GM19328 (cell line): ENCODE measurements at regions not wholly inside any gene's neighbourhood (a gene's known extent, or its start where the extent isn't known, plus 50 kb on each side); places are given as distances from the start of the nearest gene placed in this dataset.

Source experiments
- ATAC-seq: cut with Tn5 transposase; IDR thresholded peaks from one replicate; pipeline ENCODE4 v1.9.1; 2021; ENCODE audit warnings: mild to moderate bottlenecking, moderate library complexity; ENCODE audit not compliant: unreplicated experiment

DNA sequence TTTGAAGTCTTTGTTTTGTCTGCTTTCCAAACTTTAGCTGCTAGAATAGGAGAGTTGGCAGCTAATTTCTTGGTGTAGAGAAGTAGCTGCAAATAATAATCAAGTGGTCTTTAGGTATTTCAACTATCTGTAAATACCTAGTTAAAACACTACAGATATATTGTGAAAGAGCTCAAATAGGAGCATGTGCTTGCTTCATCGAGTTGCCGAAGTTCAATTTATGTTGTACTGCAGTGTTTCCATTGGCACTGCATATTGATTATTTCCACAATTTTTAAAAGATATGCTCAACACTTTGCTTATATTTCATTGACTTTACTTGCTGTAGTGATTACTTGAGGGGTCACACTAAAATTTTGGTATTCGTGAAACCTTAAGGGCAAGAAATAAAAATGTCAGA, 131.6 kb upstream of the BMP4 start:
- ATAC-seq, result no peak

DNA sequence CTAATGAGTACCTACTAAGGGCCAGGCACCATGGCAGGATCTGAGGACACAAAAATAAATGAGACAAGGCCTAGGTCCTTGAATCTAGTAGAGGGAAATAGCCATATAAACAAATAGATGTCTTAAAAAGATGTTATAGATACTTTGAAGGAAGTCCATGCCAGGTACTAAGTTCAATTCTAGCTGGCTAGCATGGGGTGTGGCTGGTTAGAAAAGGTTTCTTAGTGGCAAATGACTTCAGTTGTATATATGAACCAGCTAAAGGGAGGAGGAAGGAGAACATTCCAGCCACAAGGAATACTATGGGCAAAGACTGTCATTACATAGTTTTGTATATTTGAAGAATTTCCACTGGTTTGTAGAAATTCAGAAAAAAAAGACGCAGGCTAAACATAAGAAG, 133.6 kb upstream of the BMP4 start:
- ATAC-seq, result no peak

DNA sequence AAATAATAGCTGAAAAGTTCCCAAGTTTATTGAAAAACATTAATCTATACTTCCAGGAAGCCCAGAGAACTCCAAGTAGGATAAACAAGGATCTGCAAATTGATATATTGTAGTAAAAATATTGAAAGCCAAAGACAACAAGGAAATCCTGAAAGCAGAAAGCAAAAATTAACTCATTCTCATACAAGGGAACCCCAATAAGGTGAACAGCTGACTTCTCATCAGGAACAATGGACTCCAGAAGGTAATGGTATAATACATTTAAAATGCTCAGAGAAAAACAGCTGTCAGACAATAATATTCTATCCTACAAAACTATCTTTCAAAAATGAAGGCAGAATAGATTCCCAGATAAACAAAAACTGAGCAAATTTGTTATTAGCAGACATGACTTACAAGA, 138.1 kb upstream of the BMP4 start:
- ATAC-seq, result no peak

DNA sequence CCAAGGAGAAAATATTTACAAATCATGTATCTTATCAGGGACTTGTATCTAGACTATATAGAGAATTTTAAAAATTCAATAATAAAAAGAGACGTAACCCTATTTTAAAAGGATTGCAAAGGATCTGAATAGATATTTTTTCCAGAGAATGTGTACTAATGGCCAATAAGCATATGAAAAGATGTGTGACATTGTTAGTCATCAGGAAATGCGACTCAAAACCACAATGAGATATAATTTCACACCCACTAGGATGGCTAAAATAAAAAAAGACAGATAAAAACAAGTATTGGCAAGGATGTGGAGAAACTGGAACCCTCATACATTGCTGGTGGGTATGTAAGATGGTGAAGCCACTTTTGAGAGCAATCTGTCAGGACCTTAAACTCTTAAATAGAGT, 141.9 kb upstream of the BMP4 start:
- ATAC-seq, result no peak

DNA sequence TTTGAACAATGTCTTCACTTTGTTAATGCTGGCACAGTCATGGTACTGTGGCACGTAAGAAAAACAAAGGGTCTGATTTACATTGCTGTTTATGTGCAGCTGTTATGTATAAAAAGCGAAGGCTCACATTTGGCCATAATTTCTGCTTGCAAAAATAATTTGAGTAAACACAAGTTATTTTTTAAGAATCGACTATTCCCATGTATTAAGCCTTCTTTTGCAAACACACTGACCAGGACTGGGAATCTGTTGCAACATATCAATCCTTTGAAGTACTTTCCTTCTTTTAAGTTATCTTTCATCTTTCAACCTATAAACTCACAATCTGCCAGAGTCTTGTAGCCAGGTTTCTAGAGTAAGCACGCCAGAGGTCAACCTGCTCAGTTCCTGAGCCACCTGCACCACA, 145.4 kb upstream of the BMP4 start:
- no peak for ATAC-seq

DNA sequence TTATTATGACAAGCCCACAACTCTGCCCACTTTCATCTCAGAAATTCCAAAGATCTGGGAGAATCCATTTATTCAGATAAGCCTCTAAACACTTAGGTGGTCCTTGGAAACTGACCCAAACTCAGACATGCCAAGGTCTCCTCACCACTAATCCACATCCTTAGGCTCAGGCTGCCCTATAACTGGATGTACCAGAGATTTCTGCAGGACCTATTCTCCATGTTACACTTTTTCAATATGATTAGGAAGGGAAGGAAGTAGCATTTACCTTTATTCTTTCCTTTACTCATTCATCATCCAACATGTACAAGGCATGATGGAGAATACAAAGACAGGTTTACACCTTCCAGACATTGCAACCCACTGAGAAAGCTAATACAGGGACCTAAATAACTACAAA, 145.9 kb upstream of the BMP4 start:
- no peak for ATAC-seq

DNA sequence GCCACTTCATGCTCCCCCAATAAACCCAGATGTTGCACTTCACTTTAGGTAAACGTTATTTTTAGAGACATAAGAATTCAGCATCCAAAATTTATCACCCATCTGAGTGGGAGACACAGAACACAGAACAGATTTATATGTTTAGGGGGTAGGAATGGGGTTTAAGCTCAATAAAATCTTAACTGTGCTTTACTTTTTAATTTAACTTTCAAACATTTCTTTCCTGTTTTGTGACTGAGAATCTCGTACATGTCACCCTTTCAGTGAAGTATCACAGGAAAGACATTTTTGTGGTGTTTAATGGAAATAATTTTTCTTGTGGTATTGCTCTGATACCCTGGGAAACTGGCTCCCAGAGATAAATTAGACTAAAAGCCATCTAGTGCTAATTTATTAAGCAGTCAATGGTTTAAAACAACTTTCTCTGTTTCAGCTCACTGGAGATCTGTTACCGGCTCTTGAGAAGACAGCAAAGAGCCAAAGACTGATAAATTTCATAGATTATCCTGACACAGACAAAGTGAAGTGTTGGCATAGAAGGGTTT, 148.0 kb upstream of the BMP4 start:
- ATAC-seq, result no peak

DNA sequence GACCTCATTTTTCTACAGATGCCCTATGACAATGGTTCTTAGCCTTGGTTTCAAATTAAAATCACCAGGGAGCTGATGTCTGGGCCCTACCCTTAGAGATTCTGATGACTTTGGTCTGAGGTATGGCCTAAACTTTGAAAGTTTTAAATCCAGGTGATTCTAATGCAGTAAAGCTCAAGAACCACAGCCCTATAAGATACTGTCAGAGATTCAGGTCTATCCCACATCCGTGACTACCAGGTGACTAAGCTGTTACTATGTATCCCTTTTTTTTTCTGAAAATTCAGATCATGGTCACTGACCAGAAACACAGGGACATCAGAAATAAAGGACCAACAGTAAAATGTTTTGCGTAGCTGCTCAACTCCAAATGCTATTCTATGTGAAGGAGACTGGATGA, 148.8 kb upstream of the BMP4 start:
- no peak for ATAC-seq

DNA sequence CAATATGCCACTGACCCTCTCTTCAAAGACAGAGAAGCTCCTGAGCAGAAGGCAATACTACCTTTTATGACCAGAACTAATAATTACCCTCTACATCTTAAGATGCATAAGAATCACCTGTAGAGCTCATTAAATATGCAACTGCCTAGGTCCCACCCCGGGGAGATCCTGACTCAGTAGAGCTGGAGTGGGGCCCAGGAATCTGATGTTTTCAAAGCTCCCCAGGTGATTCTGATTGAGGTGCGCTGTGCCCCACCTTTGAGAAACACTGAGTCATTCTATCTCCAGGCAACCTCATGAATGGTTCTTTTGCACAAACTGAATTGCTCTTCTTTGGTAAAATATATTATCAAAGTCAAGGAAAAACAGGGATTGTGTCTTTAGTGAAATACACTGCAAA, 149.3 kb upstream of the BMP4 start:
- ATAC-seq, result no peak

DNA sequence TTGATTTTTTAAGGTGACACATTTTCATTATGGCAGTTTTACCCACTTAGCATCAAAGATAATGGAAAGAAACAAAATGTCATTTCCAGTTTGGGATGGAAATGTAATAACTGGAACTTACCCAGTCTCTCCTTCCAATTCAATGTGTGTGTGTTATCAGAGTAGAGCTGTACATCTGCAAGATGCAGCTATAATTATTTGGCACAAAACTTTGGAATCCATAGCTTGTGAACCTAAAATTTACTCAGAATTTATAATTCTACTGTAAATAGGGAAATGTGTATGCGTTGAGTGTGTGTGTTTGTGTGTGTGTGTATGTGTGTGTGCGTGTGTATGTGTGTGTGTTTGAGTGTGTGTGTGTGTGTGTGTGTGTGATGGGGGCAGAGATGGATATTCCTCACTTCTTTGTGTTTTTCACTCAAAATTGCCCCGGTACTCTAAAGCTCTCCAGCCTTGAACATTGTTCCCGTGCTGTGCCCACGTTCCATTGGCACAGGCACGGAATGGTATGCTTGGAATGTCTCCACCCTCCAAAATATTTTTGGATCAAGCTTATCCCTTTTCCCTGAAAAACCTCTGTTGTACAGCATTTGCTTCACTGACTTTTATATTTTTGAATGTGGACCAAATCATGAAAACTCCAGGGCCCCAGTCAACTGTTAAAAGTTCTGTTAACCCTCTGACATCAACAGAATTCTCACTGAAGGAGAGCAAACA, 150.2 kb upstream of the BMP4 start:
- no peak for ATAC-seq

DNA sequence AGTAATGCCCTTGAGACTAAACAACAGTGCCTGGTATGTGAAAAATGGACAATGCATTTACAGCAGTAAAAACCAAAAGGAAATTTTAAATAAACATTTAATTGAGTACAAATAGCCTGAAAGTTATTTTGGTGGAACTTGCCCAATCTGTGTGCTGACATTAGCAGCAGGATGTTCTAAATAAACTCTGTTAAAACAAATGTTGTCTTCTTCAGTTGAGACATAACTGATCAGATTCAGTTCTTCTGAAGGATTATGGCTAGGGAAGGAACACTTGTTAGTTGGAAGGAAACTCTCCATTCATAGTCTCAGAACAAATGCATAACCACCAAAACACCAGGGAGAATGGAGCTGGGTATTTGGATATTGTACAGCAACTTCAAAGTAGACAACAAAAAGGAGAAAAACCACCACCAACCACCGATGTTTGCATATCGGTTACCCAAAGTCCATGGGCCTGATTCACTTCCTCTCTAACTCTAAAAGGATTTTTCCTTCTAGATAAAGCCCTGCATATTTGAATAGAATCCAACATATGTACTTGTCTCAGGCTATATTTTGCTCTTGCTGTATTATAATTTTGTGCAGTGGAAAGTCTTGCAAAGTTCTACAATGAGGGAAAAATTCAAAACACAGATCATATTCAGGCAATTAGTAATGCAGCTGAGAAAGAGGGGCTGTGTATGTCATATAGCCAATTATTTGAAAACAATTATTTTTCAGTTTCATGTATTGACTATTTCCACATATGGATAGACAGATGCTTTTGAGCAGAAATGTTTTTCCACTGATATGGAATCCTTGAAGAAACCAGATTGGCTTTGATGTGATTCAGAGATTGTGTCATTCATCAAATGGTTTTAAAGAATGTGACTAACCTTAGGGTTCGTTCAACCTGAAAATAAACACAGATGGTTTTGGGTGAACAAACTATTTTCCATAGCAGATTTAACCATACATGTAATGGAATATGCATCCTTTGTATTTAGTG, 152.2 kb upstream of the BMP4 start:
- no peak for ATAC-seq

DNA sequence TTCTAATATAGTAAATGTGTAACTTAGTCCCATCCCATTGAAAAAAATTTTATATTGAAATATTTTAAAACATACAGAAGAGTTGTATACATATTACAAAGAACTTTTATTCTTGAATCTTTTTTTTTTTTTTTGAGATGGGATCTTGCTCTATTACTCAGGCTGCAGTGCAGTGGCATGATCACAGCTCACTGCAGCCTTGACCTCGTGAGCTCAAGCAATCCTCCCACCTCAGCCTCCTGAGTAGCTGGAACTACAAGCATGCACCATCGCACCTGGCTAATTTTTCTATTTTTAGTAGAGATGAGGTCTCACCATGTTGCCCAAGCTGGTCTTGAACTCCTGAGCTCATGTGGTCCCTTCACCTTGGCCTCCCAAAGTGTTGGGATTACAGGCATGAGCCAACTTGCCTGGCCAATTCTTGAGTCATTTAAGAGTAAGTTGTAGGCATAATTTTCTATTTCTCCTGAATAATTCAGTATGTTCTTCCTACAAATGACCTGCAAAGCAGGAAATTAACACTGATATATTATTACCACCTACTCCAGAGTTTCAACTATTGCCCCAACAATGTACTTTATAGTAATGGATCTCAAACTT, 153.0 kb upstream of the BMP4 start:
- no peak for ATAC-seq

DNA sequence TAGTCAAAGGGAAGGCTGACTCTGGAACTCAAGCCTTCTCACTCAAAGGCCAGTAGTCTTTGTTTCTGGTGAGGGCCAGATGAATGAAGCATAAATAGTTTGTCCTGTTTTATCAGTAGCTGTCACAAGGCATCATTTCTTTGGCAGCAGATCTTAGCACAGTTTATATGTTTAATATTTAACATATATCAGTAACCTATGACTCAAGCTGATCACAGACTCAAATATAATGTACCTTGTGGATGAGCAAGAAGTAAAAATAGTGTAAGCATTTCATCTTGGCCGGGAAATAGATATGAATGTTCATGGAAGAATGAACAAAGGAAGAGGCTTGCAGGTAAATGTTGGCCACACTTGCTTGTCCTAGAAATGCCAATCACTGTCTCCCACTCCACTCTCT, 158.3 kb upstream of the BMP4 start:
- no peak for ATAC-seq

DNA sequence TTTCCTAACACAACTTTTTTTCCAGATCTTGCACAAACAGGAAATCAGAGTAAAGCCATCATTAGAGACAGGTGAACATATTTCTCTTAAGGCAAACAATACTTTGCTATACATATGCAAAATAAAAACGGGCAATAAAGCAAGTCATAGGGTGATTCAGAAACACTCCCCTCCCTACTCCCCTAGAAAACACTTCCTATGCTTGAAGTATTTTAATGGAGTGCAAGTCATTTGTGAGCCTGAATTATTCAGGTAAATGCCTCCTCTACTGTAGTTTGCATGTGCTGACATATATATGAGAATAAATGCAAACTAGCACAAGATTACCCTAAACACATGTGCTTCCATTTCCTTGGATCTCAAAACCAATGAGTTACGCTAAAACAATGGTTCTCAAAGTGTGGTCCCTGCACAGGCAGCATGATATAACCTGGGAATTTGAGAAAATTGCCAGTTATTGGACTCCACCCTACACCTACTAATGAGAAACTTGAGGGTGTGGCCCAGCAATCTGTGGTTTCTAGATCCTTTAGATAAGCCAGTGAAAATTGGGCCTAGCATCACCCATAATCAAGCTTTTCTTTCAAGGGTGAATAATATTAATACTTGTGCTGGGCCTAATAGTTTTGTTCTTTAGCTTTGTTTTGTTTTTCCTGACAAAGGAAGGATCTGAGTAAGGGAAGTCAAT, 159.7 kb upstream of the BMP4 start:
- no peak for ATAC-seq

DNA sequence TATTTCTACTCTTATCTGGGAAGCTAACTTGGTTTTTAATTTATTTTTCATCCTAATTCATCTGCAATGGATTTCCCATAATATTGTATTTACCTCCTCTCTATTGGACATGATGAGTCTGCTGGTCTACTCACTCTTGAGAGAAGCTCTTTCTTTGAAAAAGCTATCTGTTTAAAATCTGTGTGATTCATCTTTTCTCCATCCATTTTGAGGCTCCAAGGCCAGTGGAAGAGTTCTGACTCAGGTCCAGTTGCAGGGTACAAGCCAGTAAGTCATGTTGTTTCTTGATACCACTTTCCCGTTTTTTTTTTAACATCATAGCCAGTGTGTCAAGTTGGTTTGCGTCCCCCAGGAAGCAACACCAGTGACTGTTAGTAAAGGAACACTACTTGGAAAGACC, 160.3 kb upstream of the BMP4 start:
- ATAC-seq, result no peak

DNA sequence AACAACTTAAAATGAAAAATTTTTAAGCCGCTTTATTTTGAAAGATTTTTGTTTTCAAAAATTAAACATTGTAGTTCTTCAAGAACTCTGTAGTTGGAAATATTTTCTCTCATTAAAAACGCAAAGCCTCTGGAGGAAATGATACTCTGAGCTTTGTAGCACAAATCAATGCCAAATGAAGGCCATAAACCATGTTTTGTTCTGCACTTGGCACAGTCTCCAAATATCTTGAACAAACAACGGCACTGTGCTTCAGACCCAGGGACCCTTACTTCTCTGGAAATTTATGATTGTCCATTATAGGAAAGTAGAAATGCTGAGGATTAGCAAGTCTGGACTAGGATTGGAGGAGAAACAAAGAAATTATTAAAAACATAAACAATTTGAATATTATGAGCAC, 160.8 kb upstream of the BMP4 start:
- ATAC-seq, result no peak

DNA sequence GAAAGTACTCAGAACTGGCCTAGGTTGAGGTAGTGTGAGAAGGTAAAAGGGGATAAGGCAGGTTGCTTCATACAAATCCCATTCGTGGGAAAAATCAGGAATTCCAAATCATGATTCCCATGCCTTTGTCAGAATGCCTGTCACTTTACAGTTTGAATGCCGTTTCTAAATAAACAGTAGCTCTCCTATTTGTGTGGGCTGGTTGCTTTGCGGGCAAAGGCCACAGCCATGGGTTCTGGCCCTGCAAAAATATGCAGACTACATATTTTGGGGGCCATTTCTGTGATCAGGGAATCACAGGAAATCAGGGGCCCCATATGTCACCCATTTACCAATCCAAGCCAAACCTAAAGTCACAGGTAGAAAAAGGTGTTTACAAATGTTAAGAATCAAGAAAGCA, 161.3 kb upstream of the BMP4 start:
- ATAC-seq, result no peak

DNA sequence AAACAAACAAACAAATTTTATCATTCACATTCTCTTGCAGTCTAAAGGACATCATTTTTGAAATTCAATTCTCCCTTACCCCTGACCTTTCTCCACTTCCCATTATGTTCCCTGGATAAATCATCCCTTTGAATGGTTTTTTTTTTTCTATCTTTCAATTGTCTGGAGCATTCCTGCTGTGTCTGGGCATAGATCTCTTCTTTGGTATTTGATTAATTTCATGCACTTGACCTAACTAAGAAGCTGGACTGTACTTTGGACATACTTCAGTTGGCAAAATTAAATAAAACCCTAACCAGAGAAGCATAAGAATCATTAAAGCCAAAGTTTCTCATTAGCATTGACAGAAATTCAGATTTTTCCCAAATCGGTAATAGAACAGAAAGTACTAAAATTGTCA, 163.6 kb upstream of the BMP4 start:
- no peak for ATAC-seq

DNA sequence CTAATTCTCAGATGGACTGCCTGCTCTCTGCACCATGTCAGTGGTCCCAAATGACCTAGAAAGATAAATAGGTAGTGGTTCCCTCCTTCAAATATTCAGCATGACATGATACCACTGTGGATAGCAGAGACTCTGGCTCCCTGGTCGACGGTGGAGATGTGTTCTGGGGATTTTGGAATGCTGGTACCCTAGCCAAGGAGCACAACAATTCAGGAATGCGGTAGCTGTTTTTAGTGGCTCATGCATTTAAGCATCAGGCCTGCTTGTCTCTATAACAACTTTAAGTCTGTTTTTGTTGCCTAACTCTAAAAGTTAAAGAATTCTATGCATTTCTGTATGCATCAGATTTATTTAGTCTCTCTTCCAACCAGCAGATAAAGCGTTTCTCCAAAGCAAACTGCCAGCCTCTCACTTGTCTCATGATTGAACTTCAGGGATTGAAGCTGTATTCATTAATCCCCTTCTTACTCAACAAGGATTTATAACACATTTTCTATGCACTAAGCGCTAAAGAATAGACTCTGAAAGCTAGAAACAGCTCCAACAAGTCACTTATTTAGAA, 164.9 kb upstream of the BMP4 start:
- ATAC-seq, result no peak

DNA sequence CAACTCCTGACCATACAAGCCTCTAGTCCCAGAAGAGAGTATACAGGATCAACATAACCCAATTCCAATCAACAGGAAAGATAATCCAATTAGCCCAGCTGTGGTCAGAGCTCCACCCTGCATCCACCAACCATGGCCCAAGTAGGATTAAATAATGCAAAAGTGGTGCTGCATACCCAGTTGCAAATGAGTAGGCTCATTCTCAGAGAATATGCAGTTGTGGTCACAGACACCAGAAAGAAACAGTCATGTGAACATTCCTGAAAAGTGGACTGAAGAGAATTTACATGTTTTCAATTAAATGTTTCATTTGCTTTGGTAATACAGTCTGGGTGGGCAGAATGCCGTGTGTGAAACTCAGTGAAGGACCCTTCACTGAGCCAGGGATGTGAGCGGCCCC, 167.2 kb upstream of the BMP4 start:
- ATAC-seq, result no peak

DNA sequence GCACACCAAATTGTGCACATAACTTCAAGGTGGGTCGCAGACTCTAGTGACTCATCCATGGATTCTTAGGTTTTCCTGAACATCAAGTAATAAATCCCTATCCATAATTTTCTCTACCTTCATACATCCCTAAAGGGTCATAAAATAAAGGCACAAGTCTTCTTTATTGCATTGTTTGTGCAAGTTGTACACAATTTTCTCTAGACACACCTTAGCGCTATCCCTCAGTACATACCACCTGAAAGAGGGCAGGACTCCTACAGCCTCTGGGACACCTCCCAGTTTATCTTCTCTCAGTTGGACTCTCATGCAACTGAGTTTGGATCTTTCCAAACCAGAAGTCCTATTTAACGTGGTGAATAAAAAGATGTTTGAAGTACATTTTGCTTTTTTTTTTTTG, 168.5 kb upstream of the BMP4 start:
- no peak for ATAC-seq
